Uterus (tissue), 2 donors: ENCODE measurements at regions not wholly inside any gene's neighbourhood (a gene's known extent, or its start where the extent isn't known, plus 50 kb on each side); places are given as distances from the start of the nearest gene placed in this dataset.

Experiments
- CTCF ChIP-seq, 4 experiments: fragments of 200-600 bp in 2 of 4; fragments of 450-650 bp in 2 of 4; sonication (generic) in 2 of 4; IDR thresholded peaks; one replicate each; pipeline ENCODE4 v1.5.1; 2016 to 2019; ENCODE audit warnings: antibody characterized with exemption in 4 of 4, mild to moderate bottlenecking in 2 of 4, moderate library complexity in 1 of 4
- POLR2A ChIP-seq, 2 donors: fragments of 450-650 bp; IDR thresholded peaks; one replicate each; pipeline ENCODE4 v1.6.1; 2016; ENCODE audit warnings: antibody characterized with exemption in 2 of 2, mild to moderate bottlenecking in 1 of 2, moderate library complexity in 1 of 2

DNA sequence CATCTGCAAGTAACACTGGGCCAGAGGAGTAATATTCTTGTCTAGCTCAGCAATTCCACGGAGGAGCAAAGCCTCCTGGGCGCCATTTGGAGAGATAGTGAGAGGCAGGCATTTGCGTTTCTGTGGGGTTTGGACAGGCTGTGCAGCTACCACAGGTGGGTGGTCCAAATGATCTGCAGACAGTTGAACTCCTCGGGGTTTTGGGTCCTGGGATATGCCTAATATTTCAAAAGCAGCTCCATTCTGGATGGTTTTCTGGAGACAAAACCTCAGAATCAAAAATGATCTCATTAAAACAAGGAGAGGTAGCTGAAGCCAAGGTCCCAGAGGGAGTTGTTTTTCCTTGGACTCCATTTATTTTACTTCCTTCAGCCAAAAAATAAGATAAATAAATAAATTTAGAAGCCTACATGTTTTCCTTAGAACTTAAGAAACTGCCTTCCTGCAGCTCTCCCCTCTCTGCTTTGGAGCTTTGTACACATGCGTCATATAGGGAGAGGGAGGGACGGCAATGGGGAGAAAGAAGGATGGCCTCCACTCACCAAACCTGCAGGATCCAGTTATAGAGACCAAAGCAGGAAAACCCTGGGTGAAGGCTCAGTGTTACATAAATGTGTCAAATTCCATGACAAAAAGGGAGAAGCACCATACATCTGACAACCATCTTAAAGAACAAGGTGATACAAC, 227.3 kb upstream of the DAAM1 start:
- TF ChIP-seq CTCF (IDR thresholded peaks at IDR 0.05) (no peak), POLR2A (IDR thresholded peaks at IDR 0.05) (no peak)
